ENCODE measurements at regions not wholly inside any gene's neighbourhood (a gene's known extent, or its start where the extent isn't known, plus 50 kb on each side); places are given as distances from the start of the nearest gene placed in this dataset.
"Not testable (repeated sequence)": the region's sequence is repeated elsewhere in the genome, so short reads cannot be mapped to it uniquely, and the experiment has no call there.

GRCh38 chrX:113392355-113392754, 551.7 kb upstream of the AMOT start:
- no peaks in the 10 kb centered on the region for H3K36me3 ChIP-seq (ENCODE audit: control insufficient read depth, insufficient read depth, low read length)
- no peak for DNase-seq (ENCODE audit: low read depth, low spot score)
- no peaks in the 10 kb centered on the region for H3K4me1 ChIP-seq (ENCODE audit: control insufficient read depth, insufficient read depth, low read length)
- H3K4me3 ChIP-seq (ENCODE audit: low read length), result no peak overlapping the region
- no peak overlapping the region for H3K27ac ChIP-seq (ENCODE audit: low read length)
- no peaks in the 10 kb centered on the region; the same call in 1 of the 2 replicates for H3K9me3 ChIP-seq (ENCODE audit: control insufficient read depth, insufficient read depth, low read length)
- no peaks in the 10 kb centered on the region for H3K27me3 ChIP-seq (ENCODE audit: control insufficient read depth, insufficient read depth, low read length)
- no CpG with 5 or more reads among the region's 6 CpGs for WGBS (ENCODE audit: insufficient coverage, insufficient read length)

DNA sequence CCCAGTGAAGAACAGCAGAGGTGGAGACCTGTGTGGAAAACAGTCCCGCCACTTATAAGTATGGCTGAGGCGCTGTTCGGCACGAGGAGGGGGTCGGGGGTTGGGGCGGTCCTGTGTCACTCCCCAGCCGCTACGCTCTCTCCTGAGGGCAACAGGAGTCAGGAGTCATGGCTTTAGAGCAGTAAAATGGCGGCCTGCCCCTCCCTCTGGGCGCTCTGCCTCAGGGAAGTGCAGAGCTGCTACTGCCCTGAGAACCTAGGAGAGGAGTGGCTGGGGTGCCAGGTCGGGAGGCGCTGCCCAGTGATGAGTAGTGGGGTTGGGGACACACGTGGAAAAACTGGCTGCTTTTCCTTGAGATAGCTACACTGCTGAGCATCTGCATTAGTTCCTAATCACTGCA, 551.2 kb upstream of the AMOT start:
- H3K27me3 ChIP-seq (ENCODE audit: control insufficient read depth, insufficient read depth, low read length), result no peaks in the 10 kb centered on the region
- no CpG with 5 or more reads among the region's 13 CpGs for WGBS (ENCODE audit: insufficient coverage, insufficient read length)

DNA sequence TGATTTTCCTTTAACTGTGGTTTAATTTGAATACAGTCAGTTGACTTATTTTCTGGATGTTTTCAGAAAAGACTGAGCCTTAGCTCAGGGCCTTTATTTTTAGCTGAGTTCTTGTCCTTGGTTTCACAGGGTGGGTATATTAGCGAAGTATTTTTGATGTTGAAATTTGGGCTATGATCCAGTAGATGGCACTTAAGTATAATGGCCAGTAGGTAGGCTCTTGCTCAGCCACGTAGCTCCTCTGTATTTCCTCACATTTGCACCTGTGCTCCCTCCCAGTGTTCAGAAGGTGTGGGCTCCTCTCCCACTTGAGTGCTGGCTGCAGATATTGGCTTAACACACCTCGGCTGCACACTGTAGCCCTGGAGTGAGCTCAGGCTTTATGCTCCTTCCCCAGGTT, 549.9 kb upstream of the AMOT start:
- no CpG with 5 or more reads among the region's 3 CpGs for WGBS (ENCODE audit: insufficient coverage, insufficient read length)
- Histone ChIP-seq H3K4me3 (ENCODE audit: low read length) (no peak overlapping the region), H3K27ac (ENCODE audit: low read length) (no peak overlapping the region), H3K36me3 (ENCODE audit: control insufficient read depth, insufficient read depth, low read length) (no peaks in the 10 kb centered on the region), H3K9me3 (ENCODE audit: control insufficient read depth, insufficient read depth, low read length) (no peaks in the 10 kb centered on the region; the same call in 1 of the 2 replicates), H3K4me1 (ENCODE audit: control insufficient read depth, insufficient read depth, low read length) (no peaks in the 10 kb centered on the region), H3K27me3 (ENCODE audit: control insufficient read depth, insufficient read depth, low read length) (no peaks in the 10 kb centered on the region)
- no peak for DNase-seq (ENCODE audit: low read depth, low spot score)

More for the DNA sequence above, 551.2 kb upstream of the AMOT start:
- Histone ChIP-seq H3K9me3 (ENCODE audit: control insufficient read depth, insufficient read depth, low read length) (no peaks in the 10 kb centered on the region; the same call in 1 of the 2 replicates), H3K4me1 (ENCODE audit: control insufficient read depth, insufficient read depth, low read length) (no peaks in the 10 kb centered on the region), H3K27ac (ENCODE audit: low read length) (no peak overlapping the region), H3K36me3 (ENCODE audit: control insufficient read depth, insufficient read depth, low read length) (no peaks in the 10 kb centered on the region), H3K4me3 (ENCODE audit: low read length) (no peak overlapping the region)
- DNase-seq (ENCODE audit: low read depth, low spot score), result no peak

DNA sequence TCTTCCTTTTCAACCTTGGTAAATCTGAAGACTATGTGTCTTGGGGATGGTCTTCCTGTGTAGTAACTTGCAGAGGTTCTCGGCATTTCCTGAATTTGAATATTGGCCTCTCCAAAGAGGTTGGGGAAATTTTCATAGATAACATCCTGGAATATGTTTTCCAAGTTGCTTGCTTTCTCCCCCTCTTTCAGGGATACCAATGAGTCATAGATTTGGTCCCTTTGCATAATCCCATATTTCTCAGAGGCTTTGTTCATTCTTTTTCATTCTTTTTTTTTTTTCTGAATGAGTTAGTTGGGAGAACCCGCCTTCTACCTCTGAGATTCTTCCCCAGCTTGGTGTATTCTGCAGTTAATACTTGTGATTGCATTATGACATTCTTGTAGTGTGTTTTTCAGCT, 549.2 kb upstream of the AMOT start:
- Histone ChIP-seq H3K4me3 (ENCODE audit: low read length) (no peak overlapping the region), H3K27ac (ENCODE audit: low read length) (no peak overlapping the region), H3K27me3 (ENCODE audit: control insufficient read depth, insufficient read depth, low read length) (no peaks in the 10 kb centered on the region), H3K9me3 (ENCODE audit: control insufficient read depth, insufficient read depth, low read length) (no peaks in the 10 kb centered on the region; the same call in 1 of the 2 replicates), H3K4me1 (ENCODE audit: control insufficient read depth, insufficient read depth, low read length) (no peaks in the 10 kb centered on the region), H3K36me3 (ENCODE audit: control insufficient read depth, insufficient read depth, low read length) (no peaks in the 10 kb centered on the region)
- DNase-seq (ENCODE audit: low read depth, low spot score), result no peak
- WGBS (ENCODE audit: insufficient coverage, insufficient read length), result no CpG with 5 or more reads among the region's 2 CpGs

GRCh38 chrX:113384628-113385027, 544.0 kb upstream of the AMOT start:
- H3K36me3 ChIP-seq (ENCODE audit: control insufficient read depth, insufficient read depth, low read length), result no peaks in the 10 kb centered on the region

GRCh38 chrX:113373421-113373820, 532.8 kb upstream of the AMOT start:
- H3K4me3 ChIP-seq (ENCODE audit: low read length); H3K4me1 ChIP-seq (ENCODE audit: control insufficient read depth, insufficient read depth, low read length); H3K9me3 ChIP-seq (ENCODE audit: control insufficient read depth, insufficient read depth, low read length); H3K27me3 ChIP-seq (ENCODE audit: control insufficient read depth, insufficient read depth, low read length); H3K36me3 ChIP-seq (ENCODE audit: control insufficient read depth, insufficient read depth, low read length); DNase-seq (ENCODE audit: low read depth, low spot score); H3K27ac ChIP-seq (ENCODE audit: low read length): not testable (repeated sequence)
- WGBS (ENCODE audit: insufficient coverage, insufficient read length), result no CpG with 5 or more reads among the region's 3 CpGs

More at GRCh38 chrX:113384628-113385027, 544.0 kb upstream of the AMOT start:
- no peak for DNase-seq (ENCODE audit: low read depth, low spot score)
- Histone ChIP-seq H3K4me1 (ENCODE audit: control insufficient read depth, insufficient read depth, low read length) (no peaks in the 10 kb centered on the region), H3K27me3 (ENCODE audit: control insufficient read depth, insufficient read depth, low read length) (no peaks in the 10 kb centered on the region), H3K9me3 (ENCODE audit: control insufficient read depth, insufficient read depth, low read length) (no peaks in the 10 kb centered on the region), H3K4me3 (ENCODE audit: low read length) (no peak overlapping the region), H3K27ac (ENCODE audit: low read length) (no peak overlapping the region)
- WGBS (ENCODE audit: insufficient coverage, insufficient read length), result no CpG with 5 or more reads among the region's 3 CpGs

- Histone ChIP-seq H3K4me3 (ENCODE audit: low read length) (no peak overlapping the region), H3K27ac (ENCODE audit: low read length) (no peak overlapping the region), H3K9me3 (ENCODE audit: control insufficient read depth, insufficient read depth, low read length) (no peaks in the 10 kb centered on the region), H3K36me3 (ENCODE audit: control insufficient read depth, insufficient read depth, low read length) (no peaks in the 10 kb centered on the region), H3K27me3 (ENCODE audit: control insufficient read depth, insufficient read depth, low read length) (no peaks in the 10 kb centered on the region), H3K4me1 (ENCODE audit: control insufficient read depth, insufficient read depth, low read length) (no peaks in the 10 kb centered on the region)
- WGBS (ENCODE audit: insufficient coverage, insufficient read length), result no CpG with 5 or more reads among the region's 7 CpGs
- DNase-seq (ENCODE audit: low read depth, low spot score), result no peak
Observed at GRCh38 chrX:113370006-113370405, 529.4 kb upstream of the AMOT start.

DNA sequence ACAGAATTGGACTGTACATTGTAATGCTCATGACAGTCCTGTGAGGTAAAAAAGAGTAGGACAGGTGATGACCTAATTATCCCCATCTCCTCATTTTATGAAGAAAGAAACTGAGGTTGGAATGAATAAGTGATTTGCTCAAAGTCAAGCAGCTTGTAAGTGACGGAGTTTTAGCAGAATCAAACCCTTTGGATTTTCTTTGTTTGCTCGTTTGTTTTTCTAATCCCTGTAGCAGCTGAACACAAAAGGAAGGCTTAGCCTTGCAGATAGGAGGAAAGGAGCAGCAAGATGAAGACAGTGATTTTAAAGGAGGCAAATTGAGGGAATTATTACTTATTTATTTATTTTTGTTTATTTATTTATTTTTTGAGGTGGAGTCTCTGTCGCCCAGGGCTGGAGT, 528.4 kb upstream of the AMOT start:
- H3K4me1 ChIP-seq (ENCODE audit: control insufficient read depth, insufficient read depth, low read length), result no peaks in the 10 kb centered on the region
- no CpG with 5 or more reads among the region's 3 CpGs for WGBS (ENCODE audit: insufficient coverage, insufficient read length)
- no peak overlapping the region for H3K4me3 ChIP-seq (ENCODE audit: low read length)
- H3K27me3 ChIP-seq (ENCODE audit: control insufficient read depth, insufficient read depth, low read length), result no peaks in the 10 kb centered on the region
- H3K27ac ChIP-seq (ENCODE audit: low read length), result no peak overlapping the region
- no peak for DNase-seq (ENCODE audit: low read depth, low spot score)
- no peaks in the 10 kb centered on the region for H3K9me3 ChIP-seq (ENCODE audit: control insufficient read depth, insufficient read depth, low read length)
- H3K36me3 ChIP-seq (ENCODE audit: control insufficient read depth, insufficient read depth, low read length), result no peaks in the 10 kb centered on the region

DNA sequence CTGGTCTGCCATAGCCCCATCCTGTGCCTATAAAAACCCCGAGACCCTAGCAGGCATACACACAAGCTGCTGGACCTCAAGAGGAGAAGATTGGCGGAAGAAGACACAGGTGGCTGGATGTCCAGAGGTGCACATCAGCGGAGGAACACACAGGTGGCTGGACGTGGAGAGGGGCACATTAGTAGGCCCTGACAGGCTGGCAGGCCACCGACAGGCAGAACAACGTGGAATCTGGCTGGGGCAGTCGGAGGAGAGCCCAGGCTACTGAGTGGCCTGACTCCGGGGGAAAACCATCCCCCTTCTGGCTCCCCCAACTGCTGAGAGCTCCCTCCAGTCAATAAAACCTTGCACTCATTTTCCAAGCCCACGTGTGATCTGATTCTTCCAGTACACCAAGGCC, 512.5 kb upstream of the AMOT start:
- H3K27me3 ChIP-seq (ENCODE audit: control insufficient read depth, insufficient read depth, low read length), result no peaks in the 10 kb centered on the region
- WGBS (ENCODE audit: insufficient coverage, insufficient read length), result no CpG with 5 or more reads among the region's 9 CpGs
- no peaks in the 10 kb centered on the region for H3K9me3 ChIP-seq (ENCODE audit: control insufficient read depth, insufficient read depth, low read length)
- no peak overlapping the region for H3K27ac ChIP-seq (ENCODE audit: low read length)
- H3K4me3 ChIP-seq (ENCODE audit: low read length), result no peak overlapping the region
- no peaks in the 10 kb centered on the region for H3K36me3 ChIP-seq (ENCODE audit: control insufficient read depth, insufficient read depth, low read length)
- H3K4me1 ChIP-seq (ENCODE audit: control insufficient read depth, insufficient read depth, low read length), result no peaks in the 10 kb centered on the region
- no peak for DNase-seq (ENCODE audit: low read depth, low spot score)

DNA sequence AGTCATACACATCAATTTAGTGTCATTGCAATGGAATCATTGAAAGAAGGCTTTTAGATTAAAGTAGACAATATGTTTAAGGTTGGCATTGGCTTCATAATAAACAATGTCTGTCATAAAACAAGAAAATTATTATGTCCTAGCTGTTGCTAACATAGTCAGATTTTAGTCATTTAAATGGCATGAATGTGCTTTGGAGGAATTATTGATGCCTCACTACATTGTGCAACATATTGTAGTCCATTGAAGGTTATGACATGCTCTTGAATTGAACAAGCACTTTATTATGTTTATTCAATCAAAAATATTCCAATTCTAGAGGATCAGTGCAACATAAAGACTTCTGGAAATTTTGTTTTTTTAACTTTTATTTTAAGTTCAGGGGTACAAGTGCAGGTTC, 489.8 kb upstream of the AMOT start:
- Histone ChIP-seq H3K36me3 (ENCODE audit: control insufficient read depth, insufficient read depth, low read length) (no peaks in the 10 kb centered on the region), H3K4me1 (ENCODE audit: control insufficient read depth, insufficient read depth, low read length) (no peaks in the 10 kb centered on the region), H3K9me3 (ENCODE audit: control insufficient read depth, insufficient read depth, low read length) (no peaks in the 10 kb centered on the region), H3K4me3 (ENCODE audit: low read length) (no peak overlapping the region), H3K27me3 (ENCODE audit: control insufficient read depth, insufficient read depth, low read length) (no peaks in the 10 kb centered on the region), H3K27ac (ENCODE audit: low read length) (no peak overlapping the region)
- no peak for DNase-seq (ENCODE audit: low read depth, low spot score)

DNA sequence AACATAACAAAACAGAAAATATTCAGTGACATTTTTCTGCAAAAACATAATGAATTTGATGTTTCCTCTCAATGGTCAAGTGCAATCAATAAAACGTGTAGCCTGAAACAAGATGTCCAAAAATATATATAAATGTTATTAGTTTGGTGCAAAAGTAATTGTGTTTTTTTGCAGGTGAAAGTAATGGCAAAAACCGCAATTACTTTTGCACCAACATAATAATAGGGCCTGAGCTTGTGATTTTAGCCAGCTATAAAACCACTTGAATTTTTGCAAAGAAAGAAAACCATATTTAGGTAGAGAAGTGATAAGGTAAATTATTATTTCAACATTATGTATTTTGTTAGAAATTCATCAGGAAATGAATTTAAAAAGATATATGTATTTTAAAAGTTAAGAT, 475.3 kb upstream of the AMOT start:
- no peaks in the 10 kb centered on the region for H3K9me3 ChIP-seq (ENCODE audit: control insufficient read depth, insufficient read depth, low read length)
- no CpG with 5 or more reads among the region's 2 CpGs for WGBS (ENCODE audit: insufficient coverage, insufficient read length)

More for the DNA sequence above, 475.3 kb upstream of the AMOT start:
- Histone ChIP-seq H3K27me3 (ENCODE audit: control insufficient read depth, insufficient read depth, low read length) (no peaks in the 10 kb centered on the region), H3K4me3 (ENCODE audit: low read length) (no peak overlapping the region), H3K36me3 (ENCODE audit: control insufficient read depth, insufficient read depth, low read length) (no peaks in the 10 kb centered on the region), H3K4me1 (ENCODE audit: control insufficient read depth, insufficient read depth, low read length) (no peaks in the 10 kb centered on the region), H3K27ac (ENCODE audit: low read length) (no peak overlapping the region)
- DNase-seq (ENCODE audit: low read depth, low spot score), result no peak
